AG08395 (cell line): ENCODE measurements at regions not wholly inside any gene's neighbourhood (a gene's known extent, or its start where the extent isn't known, plus 50 kb on each side); places are given as distances from the start of the nearest gene placed in this dataset.

Experiments used
- DNase-seq: peaks from one replicate; pipeline ENCODE4 v3.0.0; 2012; ENCODE audit warnings: mixed read lengths, low spot score

- DNase-seq, result no peak
Observed at GRCh38 chr14:85366226-85366625, 163.7 kb upstream of the FLRT2 start.

- peak; percentile 4 for DNase-seq
Observed at GRCh38 chr14:85380881-85381280, 149.1 kb upstream of the FLRT2 start.

- DNase-seq, result no peak
Observed at GRCh38 chr14:85382341-85382740, 147.6 kb upstream of the FLRT2 start.

GRCh38 chr14:85387181-85387580, 142.8 kb upstream of the FLRT2 start:
- no peak for DNase-seq

- DNase-seq, result no peak
Observed at GRCh38 chr14:85390236-85390635, 139.7 kb upstream of the FLRT2 start.

GRCh38 chr14:85391455-85391854, 138.5 kb upstream of the FLRT2 start:
- no peak for DNase-seq

GRCh38 chr14:85391892-85392291, 138.1 kb upstream of the FLRT2 start:
- no peak for DNase-seq

- DNase-seq, result peak; percentile 41
Observed at GRCh38 chr14:85399186-85399585, 130.8 kb upstream of the FLRT2 start.

- DNase-seq, result no peak
Observed at GRCh38 chr14:85400678-85401077, 129.3 kb upstream of the FLRT2 start.

GRCh38 chr14:85401384-85401783, 128.6 kb upstream of the FLRT2 start:
- no peak for DNase-seq

GRCh38 chr14:85402569-85403162, 127.3 kb upstream of the FLRT2 start:
- no peak for DNase-seq

GRCh38 chr14:85409481-85410210, 120.3 kb upstream of the FLRT2 start:
- no peak for DNase-seq

GRCh38 chr14:85412756-85413155, 117.2 kb upstream of the FLRT2 start:
- DNase-seq, result no peak

- no peak for DNase-seq
Observed at GRCh38 chr14:85413836-85414526, 116.0 kb upstream of the FLRT2 start.

- DNase-seq, result peak; percentile 93
Observed at GRCh38 chr14:85415015-85415712, 114.8 kb upstream of the FLRT2 start.

- peak; percentile 59 for DNase-seq
Observed at GRCh38 chr14:85416771-85417170, 113.2 kb upstream of the FLRT2 start.

GRCh38 chr14:85417396-85417795, 112.5 kb upstream of the FLRT2 start:
- DNase-seq, result no peak

- no peak for DNase-seq
Observed at GRCh38 chr14:85418721-85419120, 111.2 kb upstream of the FLRT2 start.

GRCh38 chr14:85420278-85420677, 109.7 kb upstream of the FLRT2 start:
- DNase-seq, result no peak

GRCh38 chr14:85420707-85421106, 109.2 kb upstream of the FLRT2 start:
- DNase-seq, result no peak

- DNase-seq, result peak; percentile 60
Observed at GRCh38 chr14:85421186-85421877, 108.6 kb upstream of the FLRT2 start.

- DNase-seq, result no peak
Observed at GRCh38 chr14:85423889-85424288, 106.1 kb upstream of the FLRT2 start.
